GM18505 (cell line): ENCODE measurements at regions not wholly inside any gene's neighbourhood (a gene's known extent, or its start where the extent isn't known, plus 50 kb on each side); places are given as distances from the start of the nearest gene placed in this dataset.
"Not testable (repeated sequence)": the region's sequence is repeated elsewhere in the genome, so short reads cannot be mapped to it uniquely, and the experiment has no call there.

Source experiments
- ATAC-seq: cut with Tn5 transposase; IDR thresholded peaks from one replicate; pipeline ENCODE4 v1.9.1; 2021; ENCODE audit not compliant: unreplicated experiment
- POLR2A ChIP-seq: IDR thresholded peaks from 4 replicates; pipeline ENCODE4 v1.6.1; 2011; ENCODE audit warnings: borderline replicate concordance; ENCODE audit not compliant: insufficient read depth, insufficient read length; ENCODE audit errors: extremely low read depth

- no peak for TF ChIP-seq POLR2A
- no peak for ATAC-seq
These were observed 52.7 kb upstream of the SERBP1 start for GRCh38 chr1:67482733-67483482.

GRCh38 chr1:67484492-67484891, 54.3 kb upstream of the SERBP1 start:
- no peak for TF ChIP-seq POLR2A
- ATAC-seq = no peak

GRCh38 chr1:67485046-67485811, 55.0 kb upstream of the SERBP1 start:
- TF ChIP-seq POLR2A = no peak
- ATAC-seq = no peak

- peak; percentile 80 for ATAC-seq
- TF ChIP-seq POLR2A = no peak
These were observed 59.4 kb upstream of the SERBP1 start for GRCh38 chr1:67489643-67490042.

GRCh38 chr1:67491280-67491679, 61.1 kb upstream of the SERBP1 start:
- ATAC-seq = no peak
- TF ChIP-seq POLR2A = no peak

GRCh38 chr1:67493148-67493547, 62.9 kb upstream of the SERBP1 start:
- ATAC-seq = no peak
- no peak for TF ChIP-seq POLR2A

GRCh38 chr1:67495327-67495726, 65.1 kb upstream of the SERBP1 start:
- no peak for ATAC-seq
- TF ChIP-seq POLR2A = no peak

GRCh38 chr1:67496329-67496728, 66.1 kb upstream of the SERBP1 start:
- no peak for TF ChIP-seq POLR2A
- ATAC-seq = no peak

- TF ChIP-seq POLR2A = no peak
- peak; percentile 98 for ATAC-seq
These were observed 70.3 kb upstream of the SERBP1 start for GRCh38 chr1:67500413-67500959.

GRCh38 chr1:67503974-67504373, 73.8 kb upstream of the SERBP1 start:
- no peak for TF ChIP-seq POLR2A
- ATAC-seq = no peak

- not testable (repeated sequence) for ATAC-seq
These were observed 83.4 kb upstream of the SERBP1 start for GRCh38 chr1:67513392-67514294.

- no peak for ATAC-seq
- TF ChIP-seq POLR2A = no peak
These were observed 84.1 kb upstream of the SERBP1 start for GRCh38 chr1:67514300-67514699.

- no peak for ATAC-seq
- no peak for TF ChIP-seq POLR2A
These were observed 84.6 kb upstream of the SERBP1 start for GRCh38 chr1:67514786-67515185.

- no peak for ATAC-seq
These were observed 85.3 kb upstream of the SERBP1 start for GRCh38 chr1:67515324-67516080.

More at GRCh38 chr1:67515324-67516080, 85.3 kb upstream of the SERBP1 start:
- no peak for TF ChIP-seq POLR2A
